ENCODE measurements at regions not wholly inside any gene's neighbourhood (a gene's known extent, or its start where the extent isn't known, plus 50 kb on each side); places are given as distances from the start of the nearest gene placed in this dataset.

DNA sequence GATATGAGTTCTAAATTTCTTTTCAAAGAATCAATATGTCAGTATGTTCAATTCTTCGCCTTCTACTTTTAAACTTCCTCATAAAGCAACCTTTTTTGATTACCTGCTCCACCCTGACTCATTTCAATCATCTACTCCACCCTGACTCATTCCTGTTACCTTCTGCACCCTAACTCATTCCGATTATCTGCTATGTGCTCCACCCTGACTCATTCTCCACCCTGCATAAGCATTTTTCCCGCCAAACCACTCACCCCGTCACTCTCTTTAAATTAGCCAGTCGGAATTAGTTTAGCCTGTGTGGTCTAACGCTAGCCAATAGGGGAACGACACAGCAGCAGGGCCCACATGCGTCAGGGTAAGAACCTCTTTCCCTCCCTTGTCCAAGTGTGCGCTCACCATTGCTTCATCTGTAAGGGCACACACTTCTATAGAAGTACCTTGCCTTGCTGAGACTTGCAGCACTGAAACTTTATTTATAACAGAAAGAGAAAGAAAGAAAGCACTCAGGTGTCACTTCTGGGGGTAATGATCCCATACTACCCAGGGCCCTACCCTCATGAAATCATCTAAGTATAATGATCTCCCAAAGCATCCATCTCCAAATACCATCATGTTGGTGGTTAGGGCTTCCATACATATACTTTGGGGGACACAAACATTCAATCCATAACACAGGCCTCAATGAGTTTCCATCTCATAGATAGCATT lies 875.2 kb downstream of the RAPGEF2 start:
- TF ChIP-seq, protein P1, sequence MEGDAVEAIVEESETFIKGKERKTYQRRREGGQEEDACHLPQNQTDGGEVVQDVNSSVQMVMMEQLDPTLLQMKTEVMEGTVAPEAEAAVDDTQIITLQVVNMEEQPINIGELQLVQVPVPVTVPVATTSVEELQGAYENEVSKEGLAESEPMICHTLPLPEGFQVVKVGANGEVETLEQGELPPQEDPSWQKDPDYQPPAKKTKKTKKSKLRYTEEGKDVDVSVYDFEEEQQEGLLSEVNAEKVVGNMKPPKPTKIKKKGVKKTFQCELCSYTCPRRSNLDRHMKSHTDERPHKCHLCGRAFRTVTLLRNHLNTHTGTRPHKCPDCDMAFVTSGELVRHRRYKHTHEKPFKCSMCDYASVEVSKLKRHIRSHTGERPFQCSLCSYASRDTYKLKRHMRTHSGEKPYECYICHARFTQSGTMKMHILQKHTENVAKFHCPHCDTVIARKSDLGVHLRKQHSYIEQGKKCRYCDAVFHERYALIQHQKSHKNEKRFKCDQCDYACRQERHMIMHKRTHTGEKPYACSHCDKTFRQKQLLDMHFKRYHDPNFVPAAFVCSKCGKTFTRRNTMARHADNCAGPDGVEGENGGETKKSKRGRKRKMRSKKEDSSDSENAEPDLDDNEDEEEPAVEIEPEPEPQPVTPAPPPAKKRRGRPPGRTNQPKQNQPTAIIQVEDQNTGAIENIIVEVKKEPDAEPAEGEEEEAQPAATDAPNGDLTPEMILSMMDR (IDR thresholded peaks at IDR 0.05; ENCODE audit: low read depth, low read length) = no peak
- no peak overlapping the region for H3K4me3 ChIP-seq (replicated peaks in 1 of 2; ENCODE audit: low read depth in 2 of 2, low read length in 2 of 2)
- DNase-seq (ENCODE audit: low read depth in 2 of 2) = no peak

DNA sequence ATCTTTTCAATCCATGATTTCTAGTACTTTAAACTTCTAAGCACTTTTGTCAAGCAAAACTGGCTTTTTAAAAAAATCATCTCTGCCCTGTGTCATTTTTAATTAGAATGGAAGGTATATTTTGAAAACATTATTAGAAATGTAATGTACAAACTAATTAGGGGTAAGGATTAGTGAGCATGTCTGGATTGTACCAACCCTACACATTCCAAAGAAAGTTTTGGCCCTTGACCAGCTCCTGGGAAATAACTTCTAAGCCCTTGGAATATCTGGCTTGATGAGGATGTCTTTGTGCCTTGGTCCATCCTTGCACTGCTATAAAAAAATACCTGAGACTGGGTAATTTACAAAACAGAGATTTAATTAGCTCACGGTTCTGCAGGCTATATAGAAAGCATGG lies 876.5 kb downstream of the RAPGEF2 start:
- TF ChIP-seq, protein P1 (IDR thresholded peaks at IDR 0.05; ENCODE audit: low read depth, low read length) = no peak
- no peak for DNase-seq (ENCODE audit: low read depth in 2 of 2)
- H3K4me3 ChIP-seq (replicated peaks in 1 of 2; ENCODE audit: low read depth in 2 of 2, low read length in 2 of 2) = no peak overlapping the region

DNA sequence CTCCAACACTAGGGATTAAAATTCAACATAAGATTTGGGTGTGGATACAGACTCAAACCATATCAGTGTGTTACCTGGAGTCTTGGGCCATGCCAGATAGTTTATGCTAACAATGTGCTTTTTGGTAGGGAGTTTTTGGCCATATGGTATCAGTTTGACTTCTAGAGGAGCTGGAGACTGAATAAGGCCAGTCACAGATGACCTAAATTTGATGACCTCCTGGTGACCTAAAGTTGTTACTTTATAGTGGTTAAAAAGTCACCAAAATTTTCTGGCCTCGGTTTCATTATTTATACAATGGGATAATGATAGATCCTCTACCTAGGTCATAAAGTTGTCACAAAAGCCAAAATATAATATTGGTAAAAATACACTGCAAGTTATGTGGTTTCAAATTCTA lies 877.1 kb downstream of the RAPGEF2 start:
- DNase-seq (ENCODE audit: low read depth in 2 of 2) = no peak
- H3K4me3 ChIP-seq (replicated peaks in 1 of 2; ENCODE audit: low read depth in 2 of 2, low read length in 2 of 2) = no peak overlapping the region
- TF ChIP-seq, protein P1 (IDR thresholded peaks at IDR 0.05; ENCODE audit: low read depth, low read length) = no peak

DNA sequence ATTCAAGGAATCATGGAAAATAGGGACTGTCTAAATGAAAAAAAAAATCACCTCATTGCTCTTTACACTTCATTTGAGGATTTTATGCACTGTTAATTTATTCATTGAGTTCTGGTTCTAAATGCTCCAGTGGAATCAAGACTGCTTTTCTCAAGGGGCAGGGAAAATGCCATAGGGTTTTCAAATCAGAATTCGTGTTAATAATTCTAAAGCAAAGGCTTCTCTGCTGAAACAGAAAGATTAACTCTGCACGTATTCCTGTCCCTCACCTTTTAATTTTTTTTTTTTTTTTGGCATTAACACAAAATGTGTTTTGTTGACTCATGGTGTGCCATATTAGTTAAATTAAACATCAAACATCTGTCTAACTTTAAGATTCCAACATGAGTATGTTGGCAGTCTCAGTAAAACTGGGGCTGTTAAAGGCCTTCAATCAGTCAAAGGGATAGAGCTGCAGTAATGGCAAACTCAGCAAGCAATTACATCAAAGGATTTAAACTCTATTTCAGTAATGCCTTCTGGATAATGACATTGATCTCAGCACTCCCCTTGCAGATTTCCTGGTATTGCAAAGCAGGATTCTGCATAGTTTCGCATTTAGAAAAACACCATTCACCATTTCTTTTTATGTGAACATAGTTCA lies 878.1 kb downstream of the RAPGEF2 start:
- DNase-seq (ENCODE audit: low read depth in 2 of 2) = no peak
- TF ChIP-seq, protein P1 (IDR thresholded peaks at IDR 0.05; ENCODE audit: low read depth, low read length) = no peak
- no peak overlapping the region for H3K4me3 ChIP-seq (replicated peaks in 1 of 2; ENCODE audit: low read depth in 2 of 2, low read length in 2 of 2)

DNA sequence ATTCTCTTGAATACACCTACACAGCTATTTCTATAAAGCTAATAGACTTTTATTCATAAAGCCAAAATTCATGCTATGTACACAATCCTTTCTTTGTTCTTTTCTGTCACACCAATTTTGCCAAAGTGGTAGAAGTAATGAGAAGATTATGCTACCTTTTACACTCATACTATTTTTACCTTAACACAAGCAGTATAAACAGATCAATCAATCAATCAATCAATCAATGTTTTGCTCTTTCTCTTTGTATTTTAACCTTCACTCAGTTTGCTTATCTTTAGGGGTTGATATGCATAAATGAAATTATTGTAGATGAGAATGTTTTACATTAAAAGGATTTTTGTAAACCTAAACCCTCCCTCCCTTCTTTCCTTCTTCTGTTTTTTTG lies 878.6 kb downstream of the RAPGEF2 start:
- no peak for DNase-seq (ENCODE audit: low read depth in 2 of 2)
- TF ChIP-seq, protein P1 (IDR thresholded peaks at IDR 0.05; ENCODE audit: low read depth, low read length) = no peak

DNA sequence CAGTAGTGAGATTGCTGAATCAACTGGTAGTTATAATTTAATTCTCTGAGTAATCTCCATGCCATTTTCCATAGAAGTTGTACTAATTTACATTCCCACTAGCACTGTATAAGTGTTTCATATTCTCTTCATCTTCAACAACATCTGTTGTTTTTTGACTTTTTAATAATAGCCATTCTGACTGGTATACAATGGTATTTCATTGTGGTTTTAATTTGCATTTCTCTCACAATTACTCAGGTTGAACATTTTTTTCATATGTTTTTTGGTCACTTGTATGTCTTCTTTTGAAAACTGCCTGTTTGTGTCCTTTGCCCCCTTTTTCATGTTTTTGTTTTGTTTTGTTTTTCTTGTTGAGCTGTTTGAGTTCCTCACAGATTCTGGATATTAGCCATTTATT lies 880.2 kb downstream of the RAPGEF2 start:
- TF ChIP-seq, protein P1 (IDR thresholded peaks at IDR 0.05; ENCODE audit: low read depth, low read length) = no peak
- no peak for DNase-seq (ENCODE audit: low read depth in 2 of 2)
- no peak overlapping the region for H3K4me3 ChIP-seq (replicated peaks in 1 of 2; ENCODE audit: low read depth in 2 of 2, low read length in 2 of 2)

More for the DNA sequence above, 878.6 kb downstream of the RAPGEF2 start:
- H3K4me3 ChIP-seq (replicated peaks in 1 of 2; ENCODE audit: low read depth in 2 of 2, low read length in 2 of 2) = no peak overlapping the region
